ENCODE measurements at regions not wholly inside any gene's neighbourhood (a gene's known extent, or its start where the extent isn't known, plus 50 kb on each side); places are given as distances from the start of the nearest gene placed in this dataset.

GRCh38 chr2:71824436-71824835 lies 323.2 kb downstream of the CYP26B1 start:
- no peak for TF ChIP-seq CTCF (IDR thresholded peaks at IDR 0.05)
- TF ChIP-seq POLR2A (IDR thresholded peaks at IDR 0.05), result no peak

Measured in Peyer's patch (tissue), 4 donors.